ENCODE measurements at regions not wholly inside any gene's neighbourhood (a gene's known extent, or its start where the extent isn't known, plus 50 kb on each side); places are given as distances from the start of the nearest gene placed in this dataset.

GRCh38 chr11:91222830-91223229 lies 1000.0 kb upstream of the CHORDC1 start:
- no peaks in the 10 kb centered on the region for H3K4me1 ChIP-seq (ENCODE audit: insufficient read depth, low read length)
- no peak overlapping the region for H3K4me2 ChIP-seq (ENCODE audit: low read length)
- CTCF ChIA-PET: no interaction called here
- no peaks in the 10 kb centered on the region for H3K79me2 ChIP-seq (ENCODE audit: low read length)
- H3K9ac ChIP-seq (ENCODE audit: low read length): no peak overlapping the region
- no peaks in the 10 kb centered on the region for H4K20me1 ChIP-seq (ENCODE audit: low read length)
- TF ChIP-seq EZH2 (IDR thresholded peaks at IDR 0.05; ENCODE audit: low read length, unreplicated experiment) (no peak), EZH2phosphoT487 (IDR thresholded peaks at IDR 0.05; ENCODE audit: borderline replicate concordance, low read length) (no peak)
- TF ChIP-seq, protein P1, sequence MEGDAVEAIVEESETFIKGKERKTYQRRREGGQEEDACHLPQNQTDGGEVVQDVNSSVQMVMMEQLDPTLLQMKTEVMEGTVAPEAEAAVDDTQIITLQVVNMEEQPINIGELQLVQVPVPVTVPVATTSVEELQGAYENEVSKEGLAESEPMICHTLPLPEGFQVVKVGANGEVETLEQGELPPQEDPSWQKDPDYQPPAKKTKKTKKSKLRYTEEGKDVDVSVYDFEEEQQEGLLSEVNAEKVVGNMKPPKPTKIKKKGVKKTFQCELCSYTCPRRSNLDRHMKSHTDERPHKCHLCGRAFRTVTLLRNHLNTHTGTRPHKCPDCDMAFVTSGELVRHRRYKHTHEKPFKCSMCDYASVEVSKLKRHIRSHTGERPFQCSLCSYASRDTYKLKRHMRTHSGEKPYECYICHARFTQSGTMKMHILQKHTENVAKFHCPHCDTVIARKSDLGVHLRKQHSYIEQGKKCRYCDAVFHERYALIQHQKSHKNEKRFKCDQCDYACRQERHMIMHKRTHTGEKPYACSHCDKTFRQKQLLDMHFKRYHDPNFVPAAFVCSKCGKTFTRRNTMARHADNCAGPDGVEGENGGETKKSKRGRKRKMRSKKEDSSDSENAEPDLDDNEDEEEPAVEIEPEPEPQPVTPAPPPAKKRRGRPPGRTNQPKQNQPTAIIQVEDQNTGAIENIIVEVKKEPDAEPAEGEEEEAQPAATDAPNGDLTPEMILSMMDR (conservative IDR thresholded peaks at IDR 0.05; ENCODE audit: low read depth, low read length): no peak
- H3F3A ChIP-seq (ENCODE audit: low read length, unreplicated experiment): no peaks in the 10 kb centered on the region
- intact Hi-C loops (cut with micrococcal nuclease): no loop called here
- no peaks in the 10 kb centered on the region for H3K9me3 ChIP-seq (ENCODE audit: low read length)
- ATAC-seq (no peak), DNase-seq (no peak)
- no TSS peak for BruUV-seq (replicated peaks)
- no peak overlapping the region for H3K4me3 ChIP-seq (ENCODE audit: low read length)
- no peak overlapping the region for H2AFZ ChIP-seq (ENCODE audit: low read length)
- POLR2A ChIA-PET (ENCODE audit: unreplicated experiment): no interaction called here
- no peaks in the 10 kb centered on the region for H3K36me3 ChIP-seq (ENCODE audit: low read depth, low read length)
- H3K9me2 ChIP-seq (replicated peaks; ENCODE audit: low read length): no peaks in the 10 kb centered on the region
- no peaks in the 10 kb centered on the region for H3K27me3 ChIP-seq (ENCODE audit: low read length)
- no peak overlapping the region for H3K27ac ChIP-seq (ENCODE audit: low read length)

GRCh38 chr11:91220476-91221202 lies 997.8 kb upstream of the CHORDC1 start:
- H3K4me2 ChIP-seq (ENCODE audit: low read length): no peak overlapping the region
- ChIA-PET POLR2A (ENCODE audit: unreplicated experiment) (no interaction called here), CTCF (no interaction called here)
- DNase-seq: peak; percentile 72
- no peaks in the 10 kb centered on the region for H4K20me1 ChIP-seq (ENCODE audit: low read length)
- H3K4me1 ChIP-seq (ENCODE audit: insufficient read depth, low read length): no peaks in the 10 kb centered on the region
- no TSS peak for BruUV-seq (replicated peaks)
- no peak overlapping the region for H2AFZ ChIP-seq (ENCODE audit: low read length)
- no peak for TF ChIP-seq EZH2 (IDR thresholded peaks at IDR 0.05; ENCODE audit: low read length, unreplicated experiment)
- TF ChIP-seq, protein P1 (conservative IDR thresholded peaks at IDR 0.05; ENCODE audit: low read depth, low read length): peak; percentile 19; the same call in 1 of the 2 replicates
- intact Hi-C loops (cut with micrococcal nuclease): no loop called here
- no peak overlapping the region for H3K27ac ChIP-seq (ENCODE audit: low read length)
- H3K9me3 ChIP-seq (ENCODE audit: low read length): no peaks in the 10 kb centered on the region
- ATAC-seq: peak; percentile 40; the same call in 1 of the 2 replicates
- H3K79me2 ChIP-seq (ENCODE audit: low read length): no peaks in the 10 kb centered on the region
- H3K9me2 ChIP-seq (replicated peaks; ENCODE audit: low read length): no peaks in the 10 kb centered on the region
- H3K27me3 ChIP-seq (ENCODE audit: low read length): no peaks in the 10 kb centered on the region
- H3K36me3 ChIP-seq (ENCODE audit: low read depth, low read length): no peaks in the 10 kb centered on the region
- H3K4me3 ChIP-seq (ENCODE audit: low read length): no peak overlapping the region
- H3K9ac ChIP-seq (ENCODE audit: low read length): no peak overlapping the region
- no peaks in the 10 kb centered on the region for H3F3A ChIP-seq (ENCODE audit: low read length, unreplicated experiment)

DNA sequence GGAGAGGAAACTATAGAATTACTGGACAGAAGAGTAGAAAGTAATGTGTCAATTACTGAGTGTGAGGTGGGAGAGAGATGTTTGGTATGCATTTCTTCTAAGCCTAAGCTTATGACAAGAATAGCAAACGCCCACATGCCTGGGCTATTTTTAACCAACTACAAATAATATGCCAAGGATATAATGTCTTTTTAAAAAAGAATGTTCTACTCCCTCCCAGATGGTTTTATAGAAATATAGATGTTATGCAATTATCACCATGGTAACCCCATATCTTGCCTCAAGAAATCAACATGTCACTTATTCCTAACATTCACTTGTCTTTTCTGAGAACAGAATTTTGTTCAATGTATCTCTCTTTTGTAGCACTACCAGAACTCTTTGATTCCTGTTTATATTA lies 996.7 kb upstream of the CHORDC1 start:
- Histone ChIP-seq H3K9ac (ENCODE audit: low read length) (no peak overlapping the region), H4K20me1 (ENCODE audit: low read length) (no peaks in the 10 kb centered on the region), H3K36me3 (ENCODE audit: low read depth, low read length) (no peaks in the 10 kb centered on the region), H3K27me3 (ENCODE audit: low read length) (no peaks in the 10 kb centered on the region), H3F3A (ENCODE audit: low read length, unreplicated experiment) (no peaks in the 10 kb centered on the region), H3K27ac (ENCODE audit: low read length) (no peak overlapping the region), H3K4me3 (ENCODE audit: low read length) (no peak overlapping the region), H3K4me1 (ENCODE audit: insufficient read depth, low read length) (no peaks in the 10 kb centered on the region), H3K79me2 (ENCODE audit: low read length) (no peaks in the 10 kb centered on the region), H3K9me2 (replicated peaks; ENCODE audit: low read length) (no peaks in the 10 kb centered on the region), H3K9me3 (ENCODE audit: low read length) (no peaks in the 10 kb centered on the region), H3K4me2 (ENCODE audit: low read length) (no peak overlapping the region), H2AFZ (ENCODE audit: low read length) (no peak overlapping the region)
- POLR2A ChIA-PET (ENCODE audit: unreplicated experiment): no interaction called here
- DNase-seq (no peak), ATAC-seq (no peak)
- TF ChIP-seq EZH2 (IDR thresholded peaks at IDR 0.05; ENCODE audit: low read length, unreplicated experiment) (no peak), EZH2phosphoT487 (IDR thresholded peaks at IDR 0.05; ENCODE audit: borderline replicate concordance, low read length) (no peak)
- TF ChIP-seq, protein P1 (conservative IDR thresholded peaks at IDR 0.05; ENCODE audit: low read depth, low read length): no peak
- BruUV-seq (replicated peaks): no TSS peak
- intact Hi-C loops (cut with micrococcal nuclease): no loop called here
- CTCF ChIA-PET: no interaction called here
